Nephron progenitor cell (in vitro differentiated cells): ENCODE measurements at regions not wholly inside any gene's neighbourhood (a gene's known extent, or its start where the extent isn't known, plus 50 kb on each side); places are given as distances from the start of the nearest gene placed in this dataset.

ENCODE experiments used
- DNase-seq: peaks from one replicate; pipeline ENCODE4 v3.0.0; 2021
- H3K27ac Mint-ChIP-seq: 2 replicates; pipeline ENCODE4 v1.8.0; 2021; ENCODE audit warnings: mild to moderate bottlenecking, moderate library complexity, mixed read lengths
- H3K27me3 Mint-ChIP-seq: 2 replicates; pipeline ENCODE4 v1.8.0; 2021; ENCODE audit warnings: mild to moderate bottlenecking, low read depth, mixed read lengths; ENCODE audit not compliant: poor library complexity
- H3K36me3 Mint-ChIP-seq: 2 replicates; pipeline ENCODE4 v1.8.0; 2021; ENCODE audit warnings: low read depth, mixed read lengths
- H3K4me1 Mint-ChIP-seq: 2 replicates; pipeline ENCODE4 v1.8.0; 2021; ENCODE audit warnings: mixed read lengths
- H3K4me3 Mint-ChIP-seq: 2 replicates; pipeline ENCODE4 v1.8.0; 2021; ENCODE audit warnings: mild to moderate bottlenecking, moderate library complexity, mixed read lengths
- H3K9me3 Mint-ChIP-seq: 2 replicates; pipeline ENCODE4 v1.8.0; 2021; ENCODE audit warnings: mild to moderate bottlenecking, moderate library complexity, mixed read lengths
- CTCF ChIP-seq: fragments of 200-600 bp; sonication (generic); IDR thresholded peaks from 2 replicates; pipeline ENCODE4 v1.5.0; 2021; ENCODE audit warnings: antibody characterized with exemption

- Mint-ChIP-seq H3K9me3 (peaks cover 3% of the 10 kb centered on the region), H3K27me3 (peaks cover 8% of the 10 kb centered on the region), H3K36me3 (no peaks in the 10 kb centered on the region), H3K4me3 (no peak overlapping the region), H3K27ac (no peak overlapping the region), H3K4me1 (no peaks in the 10 kb centered on the region)
- DNase-seq, result no peak
- TF ChIP-seq CTCF, result no peak
Observed at GRCh38 chr6:16928387-16928786, 167.1 kb upstream of the ATXN1 start.

GRCh38 chr6:16927205-16927604, 165.9 kb upstream of the ATXN1 start:
- DNase-seq, result no peak
- H3K9me3 Mint-ChIP-seq, result peaks cover 3% of the 10 kb centered on the region
- H3K4me1 Mint-ChIP-seq, result no peaks in the 10 kb centered on the region
- no peak for TF ChIP-seq CTCF
- no peak overlapping the region for H3K27ac Mint-ChIP-seq
- H3K36me3 Mint-ChIP-seq, result no peaks in the 10 kb centered on the region
- no peak overlapping the region for H3K4me3 Mint-ChIP-seq
- H3K27me3 Mint-ChIP-seq, result peaks cover 11% of the 10 kb centered on the region

DNA sequence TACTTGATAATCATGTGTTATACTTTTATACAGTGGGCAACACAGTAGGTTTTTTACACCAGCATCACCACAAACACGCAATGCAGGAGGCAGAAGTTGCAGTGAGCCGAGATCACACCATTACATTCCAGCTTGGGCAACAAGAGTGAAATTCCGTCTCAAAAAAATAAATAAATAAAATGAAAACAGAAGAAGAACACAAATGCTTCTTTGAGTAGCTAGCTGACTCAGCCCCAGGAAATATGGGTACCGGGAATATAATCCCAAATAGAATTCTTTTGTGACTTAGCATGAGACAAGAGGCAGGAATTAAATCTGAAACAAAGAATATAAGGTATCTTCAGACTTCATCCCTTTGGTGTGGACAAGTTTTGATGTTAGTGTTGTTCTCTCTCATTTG, 164.2 kb upstream of the ATXN1 start:
- Mint-ChIP-seq H3K4me3 (no peak overlapping the region), H3K27ac (no peak overlapping the region), H3K27me3 (peaks cover 11% of the 10 kb centered on the region), H3K9me3 (peaks cover 3% of the 10 kb centered on the region), H3K36me3 (no peaks in the 10 kb centered on the region), H3K4me1 (no peaks in the 10 kb centered on the region)
- TF ChIP-seq CTCF, result no peak
- DNase-seq, result no peak

- peaks cover 11% of the 10 kb centered on the region for H3K27me3 Mint-ChIP-seq
- no peaks in the 10 kb centered on the region for H3K4me1 Mint-ChIP-seq
- H3K4me3 Mint-ChIP-seq, result no peak overlapping the region
- H3K27ac Mint-ChIP-seq, result no peak overlapping the region
- TF ChIP-seq CTCF, result no peak
- no peak for DNase-seq
- peaks cover 3% of the 10 kb centered on the region for H3K9me3 Mint-ChIP-seq
- H3K36me3 Mint-ChIP-seq, result no peaks in the 10 kb centered on the region
Observed at GRCh38 chr6:16922282-16922681, 161.0 kb upstream of the ATXN1 start.

DNA sequence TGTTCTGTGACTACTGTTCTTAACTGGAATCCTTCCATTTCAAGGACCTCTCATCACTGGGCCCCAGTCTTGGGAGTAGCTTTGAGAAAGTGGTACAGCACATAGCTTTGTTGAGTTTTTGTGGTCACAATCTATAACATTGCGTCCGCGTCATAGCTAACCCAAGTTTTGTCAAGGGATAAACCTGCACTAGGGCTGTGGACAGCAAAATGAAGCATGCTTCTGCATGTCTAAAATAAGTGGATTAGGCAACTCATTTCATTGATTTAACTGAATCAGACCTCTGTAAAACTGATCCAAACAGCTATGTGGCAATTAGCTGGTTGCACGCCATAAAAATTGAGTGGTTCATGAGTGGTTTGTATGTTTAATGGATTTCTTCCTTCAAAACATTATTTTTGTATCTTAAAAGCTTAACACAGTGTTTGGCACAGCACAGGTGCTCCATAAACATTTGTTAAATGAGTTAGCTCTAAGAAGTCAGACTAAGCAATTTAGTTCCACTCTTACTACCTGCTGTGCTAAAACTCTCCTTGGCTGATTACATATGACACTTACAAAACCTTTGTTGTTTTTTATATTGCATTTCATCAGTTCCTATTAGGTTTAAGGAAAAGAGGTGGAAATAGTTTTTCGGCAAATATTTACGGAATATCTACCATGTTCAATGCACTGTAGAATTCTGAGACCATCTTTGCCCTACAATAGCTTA, 160.3 kb upstream of the ATXN1 start:
- Mint-ChIP-seq H3K4me1 (no peaks in the 10 kb centered on the region), H3K27me3 (peaks cover 8% of the 10 kb centered on the region), H3K36me3 (no peaks in the 10 kb centered on the region), H3K27ac (no peak overlapping the region), H3K4me3 (no peak overlapping the region), H3K9me3 (peaks cover 3% of the 10 kb centered on the region)
- DNase-seq, result no peak
- TF ChIP-seq CTCF, result no peak

GRCh38 chr6:16918586-16918985, 157.3 kb upstream of the ATXN1 start:
- H3K4me1 Mint-ChIP-seq, result no peaks in the 10 kb centered on the region
- H3K36me3 Mint-ChIP-seq, result no peaks in the 10 kb centered on the region
- no peak overlapping the region for H3K4me3 Mint-ChIP-seq
- no peak overlapping the region for H3K27ac Mint-ChIP-seq
- no peak for TF ChIP-seq CTCF
- peaks cover 9% of the 10 kb centered on the region for H3K9me3 Mint-ChIP-seq
- peaks cover 5% of the 10 kb centered on the region for H3K27me3 Mint-ChIP-seq
- DNase-seq, result no peak
